Tibial nerve (tissue), 3 donors: ENCODE measurements at regions not wholly inside any gene's neighbourhood (a gene's known extent, or its start where the extent isn't known, plus 50 kb on each side); places are given as distances from the start of the nearest gene placed in this dataset.

Source experiments
- CTCF ChIP-seq, 5 experiments: fragments of 200-600 bp in 3 of 5; fragments of 450-650 bp in 2 of 5; sonication (generic) in 3 of 5; IDR thresholded peaks; one replicate each; pipeline ENCODE4 v1.5.1; 2016 to 2019; ENCODE audit warnings: antibody characterized with exemption in 5 of 5, mild to moderate bottlenecking in 3 of 5, moderate library complexity in 2 of 5
- POLR2A ChIP-seq, 2 donors: fragments of 450-650 bp; IDR thresholded peaks; one replicate each; pipeline ENCODE4 v1.6.1; 2017; ENCODE audit warnings: antibody characterized with exemption in 2 of 2, mild to moderate bottlenecking in 2 of 2, moderate library complexity in 2 of 2

GRCh38 chr1:47548637-47549036 lies 110.8 kb downstream of the FOXD2 start:
- TF ChIP-seq POLR2A (IDR thresholded peaks at IDR 0.05): no peak
- no peak for TF ChIP-seq CTCF (IDR thresholded peaks at IDR 0.05)
